Activated T-cell treated with anti-CD3 and anti-CD28 coated beads, Interleukin-2, amount 50 U/mL, for 24 hours (primary cell): ENCODE measurements at regions not wholly inside any gene's neighbourhood (a gene's known extent, or its start where the extent isn't known, plus 50 kb on each side); places are given as distances from the start of the nearest gene placed in this dataset.
"Not testable (repeated sequence)": the region's sequence is repeated elsewhere in the genome, so short reads cannot be mapped to it uniquely, and the experiment has no call there.

Experiments used
- DNase-seq: peaks from one replicate; pipeline ENCODE4 v3.0.0-alpha.2; 2020
- H3K27ac Mint-ChIP-seq: 2 replicates; pipeline ENCODE4 v1.8.0; 2020; ENCODE audit warnings: mild to moderate bottlenecking, mixed read lengths
- H3K27me3 Mint-ChIP-seq: 2 replicates; pipeline ENCODE4 v1.8.0; 2020; ENCODE audit warnings: mixed read lengths
- H3K36me3 Mint-ChIP-seq: 2 replicates; pipeline ENCODE4 v1.8.0; 2020; ENCODE audit warnings: low read depth, mixed read lengths
- H3K4me1 Mint-ChIP-seq: 2 replicates; pipeline ENCODE4 v1.8.0; 2020; ENCODE audit warnings: low read depth, mixed read lengths
- H3K4me3 Mint-ChIP-seq: 2 replicates; pipeline ENCODE4 v1.8.0; 2020; ENCODE audit warnings: mild to moderate bottlenecking, moderate library complexity, mixed read lengths
- H3K9me3 Mint-ChIP-seq: 2 replicates; pipeline ENCODE4 v1.8.0; 2020; ENCODE audit warnings: mixed read lengths

DNA sequence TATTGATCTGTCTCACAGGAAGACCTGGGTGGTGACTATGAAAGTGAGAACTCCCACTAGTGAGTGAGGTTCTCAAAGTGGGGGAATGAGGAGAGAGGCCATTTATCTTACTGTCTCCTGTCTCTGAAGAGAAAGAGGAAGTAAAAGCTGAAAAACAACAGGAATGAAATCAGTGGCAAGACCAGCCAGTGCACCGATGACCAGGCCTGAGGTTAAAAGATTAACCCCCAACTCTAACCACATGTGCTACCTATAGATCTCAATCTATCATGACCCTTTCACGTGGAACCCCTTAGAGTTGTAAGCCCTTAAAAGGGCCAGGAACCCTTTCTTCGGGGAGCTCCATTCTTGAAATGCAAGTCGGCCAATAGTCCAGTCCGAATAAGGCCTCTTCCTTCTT is 239.3 kb upstream of the CNTN6 start:
- DNase-seq: no peak
- Mint-ChIP-seq H3K9me3 (peaks cover 4% of the 10 kb centered on the region), H3K27me3 (no peaks in the 10 kb centered on the region), H3K27ac (no peak overlapping the region), H3K36me3 (no peaks in the 10 kb centered on the region), H3K4me1 (no peaks in the 10 kb centered on the region), H3K4me3 (no peak overlapping the region)

DNA sequence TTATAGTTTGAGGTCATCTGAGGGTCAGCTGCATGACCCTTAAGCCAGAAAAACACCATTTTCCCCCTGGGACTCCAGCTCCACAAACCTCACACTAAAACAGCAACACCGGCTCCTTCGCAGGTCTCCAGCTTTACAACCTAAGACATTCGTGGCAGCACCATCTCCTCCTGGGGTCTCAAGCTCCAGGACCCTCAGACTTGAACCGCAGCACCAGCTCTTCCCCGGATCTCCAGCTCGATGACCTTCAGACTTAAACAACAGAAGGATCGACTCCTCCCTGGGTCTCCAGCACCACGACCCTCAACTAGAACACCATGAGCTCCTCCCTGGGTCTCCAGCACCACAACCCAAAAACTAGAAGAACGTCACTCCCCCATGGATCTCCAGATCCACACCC is 233.7 kb upstream of the CNTN6 start:
- Mint-ChIP-seq H3K36me3 (no peaks in the 10 kb centered on the region), H3K27me3 (no peaks in the 10 kb centered on the region), H3K9me3 (no peaks in the 10 kb centered on the region), H3K4me1 (no peaks in the 10 kb centered on the region), H3K4me3 (no peak overlapping the region), H3K27ac (no peak overlapping the region)
- no peak for DNase-seq

DNA sequence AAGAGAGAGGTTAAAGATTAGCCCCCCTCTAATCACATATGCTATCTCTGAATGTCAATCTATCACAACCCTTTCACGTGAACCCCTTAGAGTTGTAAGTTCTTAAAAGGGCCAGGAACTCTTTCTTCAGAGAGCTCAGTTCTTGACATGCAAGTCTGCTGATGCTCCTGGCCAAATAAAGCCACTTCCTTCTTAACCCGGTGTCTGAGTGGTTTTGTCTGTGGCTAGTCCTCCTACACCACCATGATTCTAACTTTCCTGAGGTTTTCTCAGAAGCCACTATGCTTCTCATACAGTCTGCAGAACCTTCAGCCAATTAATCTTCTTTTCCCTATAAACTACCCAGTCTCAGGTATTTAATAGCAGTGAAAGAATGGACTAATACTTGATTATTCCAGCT is 231.1 kb upstream of the CNTN6 start:
- H3K27me3 Mint-ChIP-seq: no peaks in the 10 kb centered on the region
- DNase-seq: no peak
- no peak overlapping the region for H3K27ac Mint-ChIP-seq
- no peaks in the 10 kb centered on the region for H3K4me1 Mint-ChIP-seq
- no peaks in the 10 kb centered on the region for H3K9me3 Mint-ChIP-seq
- H3K36me3 Mint-ChIP-seq: no peaks in the 10 kb centered on the region
- no peak overlapping the region for H3K4me3 Mint-ChIP-seq

DNA sequence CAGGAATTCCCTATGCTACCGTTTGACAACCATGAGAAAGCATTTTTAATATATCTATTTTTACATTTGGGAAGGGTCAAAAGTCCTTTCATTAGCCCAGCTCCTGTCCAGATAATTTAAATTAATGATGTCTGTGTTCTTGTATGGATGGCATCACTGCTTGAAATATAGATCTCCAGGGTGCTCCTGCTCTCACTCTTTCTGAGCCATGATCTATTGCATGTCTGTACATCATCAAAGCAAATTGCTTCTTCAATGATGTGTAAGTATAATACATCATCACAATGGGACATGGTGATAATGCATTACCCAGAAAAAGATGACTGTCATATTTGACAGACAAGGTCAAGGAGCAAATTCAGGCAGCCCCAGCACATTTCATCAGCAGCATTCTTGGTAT is 223.6 kb upstream of the CNTN6 start:
- Mint-ChIP-seq H3K4me3 (no peak overlapping the region), H3K4me1 (no peaks in the 10 kb centered on the region), H3K27me3 (no peaks in the 10 kb centered on the region), H3K9me3 (no peaks in the 10 kb centered on the region), H3K27ac (no peak overlapping the region), H3K36me3 (no peaks in the 10 kb centered on the region)
- no peak for DNase-seq

DNA sequence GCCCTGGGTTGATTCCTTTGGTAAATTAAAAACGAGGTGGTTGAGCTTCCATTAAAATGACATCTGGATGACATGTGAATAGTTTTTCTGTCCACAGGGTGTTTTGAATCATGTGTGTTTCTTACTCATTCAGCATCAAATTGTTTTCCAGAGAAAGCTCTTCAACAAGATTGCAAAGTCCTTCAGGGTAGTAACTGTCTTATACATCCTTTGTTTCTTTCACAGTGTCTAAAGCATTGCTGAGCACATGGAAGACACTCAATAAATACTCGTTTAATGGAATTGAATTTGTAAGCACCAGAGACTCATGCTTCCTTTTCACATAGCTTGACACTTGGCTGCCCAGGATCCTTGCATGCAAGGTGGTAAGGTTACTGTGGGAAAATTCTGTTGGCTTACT is 223.1 kb upstream of the CNTN6 start:
- Mint-ChIP-seq H3K4me1 (no peaks in the 10 kb centered on the region), H3K36me3 (no peaks in the 10 kb centered on the region), H3K9me3 (no peaks in the 10 kb centered on the region), H3K27ac (no peak overlapping the region), H3K4me3 (no peak overlapping the region), H3K27me3 (no peaks in the 10 kb centered on the region)
- no peak for DNase-seq

DNA sequence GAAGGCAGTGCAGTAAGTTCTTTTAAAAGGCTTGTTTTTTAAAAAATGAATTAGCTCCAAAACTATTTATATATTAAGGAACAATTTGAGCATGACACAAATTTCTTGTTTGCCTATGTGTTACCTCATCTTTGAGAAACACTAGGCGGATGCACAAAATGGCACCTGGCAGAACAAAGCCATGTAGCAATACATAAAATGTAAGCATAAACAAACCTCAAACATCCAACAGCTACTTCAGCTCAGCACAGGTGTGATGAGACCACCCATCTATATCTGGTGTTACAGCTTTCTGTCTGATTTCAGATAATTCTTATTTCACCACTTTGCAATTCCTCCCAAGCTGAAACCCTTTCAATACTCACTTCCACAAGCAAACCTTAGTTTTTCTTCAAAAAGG is 221.2 kb upstream of the CNTN6 start:
- Mint-ChIP-seq H3K4me3 (no peak overlapping the region), H3K36me3 (no peaks in the 10 kb centered on the region), H3K27me3 (no peaks in the 10 kb centered on the region), H3K4me1 (no peaks in the 10 kb centered on the region), H3K9me3 (peaks cover 4% of the 10 kb centered on the region), H3K27ac (no peak overlapping the region)
- DNase-seq: no peak

DNA sequence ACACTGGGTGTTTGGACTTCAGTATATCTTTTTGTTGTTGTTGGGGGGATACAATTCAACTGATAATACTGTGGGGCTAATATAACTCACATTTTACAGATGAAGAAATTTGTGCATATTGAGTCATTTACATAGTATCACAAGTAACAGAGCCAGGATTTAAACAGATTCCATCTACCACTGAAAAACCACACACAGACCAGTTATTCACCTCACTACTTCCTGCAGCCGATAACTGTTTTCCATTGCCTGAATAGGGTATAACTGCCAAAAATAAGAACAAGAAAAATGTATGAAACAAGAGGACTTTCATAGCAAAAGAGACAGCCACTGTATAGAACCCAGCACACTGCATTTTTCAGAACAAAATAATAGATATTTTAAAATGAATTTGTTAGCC is 215.8 kb upstream of the CNTN6 start:
- DNase-seq: no peak
- no peak overlapping the region for H3K27ac Mint-ChIP-seq
- H3K27me3 Mint-ChIP-seq: no peaks in the 10 kb centered on the region
- H3K9me3 Mint-ChIP-seq: peaks cover 8% of the 10 kb centered on the region
- H3K4me3 Mint-ChIP-seq: no peak overlapping the region
- no peaks in the 10 kb centered on the region for H3K4me1 Mint-ChIP-seq
- no peaks in the 10 kb centered on the region for H3K36me3 Mint-ChIP-seq

DNA sequence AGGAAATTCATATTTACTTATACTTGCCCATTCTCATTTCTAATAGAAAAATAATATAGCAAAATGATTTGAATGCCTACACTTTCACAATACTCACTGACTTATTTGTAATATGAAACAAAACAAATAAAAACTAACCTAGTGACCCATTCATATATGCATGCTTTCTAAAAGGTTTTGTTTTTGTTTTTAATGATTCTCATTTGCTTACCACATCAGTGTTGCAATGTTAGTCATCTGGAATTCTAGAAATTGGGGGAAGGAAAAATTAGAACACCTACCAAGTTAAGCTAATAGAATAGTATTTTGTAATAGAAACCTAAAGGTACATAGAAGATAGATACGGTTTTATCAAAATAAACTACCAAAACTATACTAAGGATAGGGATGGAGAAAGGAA is 214.1 kb upstream of the CNTN6 start:
- Mint-ChIP-seq H3K4me1 (no peaks in the 10 kb centered on the region), H3K4me3 (no peak overlapping the region)

DNA sequence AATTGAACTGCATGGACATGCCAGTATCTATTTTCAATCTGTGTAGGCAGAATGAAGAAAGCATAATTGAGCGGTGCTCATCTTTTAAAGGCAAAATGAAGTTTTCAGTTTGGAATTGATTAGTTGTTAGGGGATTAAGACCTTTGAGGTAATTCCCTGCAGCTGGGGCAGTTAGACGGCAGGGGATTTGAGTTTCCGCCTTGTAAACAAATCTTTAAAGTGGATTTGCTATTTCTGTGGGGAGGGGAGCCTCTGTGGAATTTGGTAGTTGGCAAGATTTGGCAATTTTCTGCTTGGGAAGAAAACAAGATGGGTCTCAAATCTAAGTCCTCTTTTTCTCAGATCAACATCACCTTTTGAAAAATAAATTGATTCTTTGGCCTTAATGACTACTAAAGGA is 212.5 kb upstream of the CNTN6 start:
- H3K27me3 Mint-ChIP-seq: no peaks in the 10 kb centered on the region
- DNase-seq: no peak
- no peaks in the 10 kb centered on the region for H3K4me1 Mint-ChIP-seq

More for the DNA sequence above, 214.1 kb upstream of the CNTN6 start:
- Mint-ChIP-seq H3K27me3 (no peaks in the 10 kb centered on the region), H3K27ac (no peak overlapping the region), H3K36me3 (no peaks in the 10 kb centered on the region), H3K9me3 (peaks cover 8% of the 10 kb centered on the region)
- no peak for DNase-seq

DNA sequence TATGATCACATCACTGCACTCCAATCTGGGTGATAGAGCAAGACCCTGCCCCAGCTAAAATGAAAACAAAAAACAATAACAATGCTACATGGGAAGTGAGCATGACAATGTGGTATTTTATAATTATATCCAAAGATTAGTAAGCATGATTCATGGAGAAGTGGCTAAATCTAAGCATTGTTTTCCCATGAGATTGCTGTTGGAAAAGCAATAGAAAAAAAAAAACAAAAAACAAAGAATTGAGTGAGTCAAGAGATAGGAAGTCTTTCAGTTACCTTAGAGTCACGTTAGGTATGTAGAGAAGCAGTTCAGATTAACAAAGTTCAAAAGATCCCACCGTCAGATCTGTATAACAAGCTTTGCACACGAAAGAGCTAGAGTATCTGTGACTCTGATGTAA is 210.3 kb upstream of the CNTN6 start:
- H3K4me1 Mint-ChIP-seq: no peaks in the 10 kb centered on the region
- no peak overlapping the region for H3K4me3 Mint-ChIP-seq
- no peaks in the 10 kb centered on the region for H3K27me3 Mint-ChIP-seq
- H3K9me3 Mint-ChIP-seq: peaks cover 9% of the 10 kb centered on the region
- no peaks in the 10 kb centered on the region for H3K36me3 Mint-ChIP-seq
- no peak for DNase-seq
- H3K27ac Mint-ChIP-seq: no peak overlapping the region

More for the DNA sequence above, 212.5 kb upstream of the CNTN6 start:
- no peaks in the 10 kb centered on the region for H3K36me3 Mint-ChIP-seq
- no peak overlapping the region for H3K4me3 Mint-ChIP-seq
- H3K27ac Mint-ChIP-seq: no peak overlapping the region
- H3K9me3 Mint-ChIP-seq: peaks cover 9% of the 10 kb centered on the region

DNA sequence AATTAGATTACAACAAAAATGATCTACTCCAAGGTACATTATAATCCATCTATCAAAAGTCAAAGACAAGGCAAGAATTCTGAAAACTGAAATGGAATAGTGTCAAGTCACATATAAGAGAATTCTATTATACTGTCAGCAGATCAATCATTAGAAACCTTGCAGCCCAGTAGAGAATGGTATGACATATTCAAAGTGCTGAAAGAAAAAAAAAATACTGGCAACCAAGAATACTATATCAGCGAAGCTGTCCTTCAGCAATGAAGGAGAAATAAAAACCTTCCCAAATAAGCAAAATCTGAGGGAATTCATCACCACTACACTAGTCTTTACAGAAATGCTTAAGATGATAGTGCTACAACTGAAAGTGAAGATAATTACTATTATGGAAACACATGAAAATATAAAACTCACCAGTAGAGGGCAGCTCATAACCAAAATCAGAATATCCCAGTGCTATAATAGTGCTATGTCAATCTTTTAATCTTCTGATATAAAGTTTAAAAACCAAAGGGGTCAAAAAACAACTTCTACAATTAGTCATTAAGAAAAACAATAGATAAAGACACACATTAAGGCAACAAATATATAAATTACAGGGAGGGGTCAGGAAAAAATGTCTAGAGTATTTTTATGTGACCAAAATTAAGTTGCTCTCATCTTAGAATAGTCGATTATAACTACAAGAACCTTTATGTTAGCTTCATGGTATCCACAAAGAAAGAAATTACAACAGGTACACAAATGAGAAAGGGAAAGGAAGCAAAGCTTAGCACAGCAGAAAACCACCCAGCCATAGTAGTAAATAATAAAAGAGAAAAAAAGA is 190.7 kb upstream of the CNTN6 start:
- peaks cover 24% of the 10 kb centered on the region for H3K9me3 Mint-ChIP-seq

DNA sequence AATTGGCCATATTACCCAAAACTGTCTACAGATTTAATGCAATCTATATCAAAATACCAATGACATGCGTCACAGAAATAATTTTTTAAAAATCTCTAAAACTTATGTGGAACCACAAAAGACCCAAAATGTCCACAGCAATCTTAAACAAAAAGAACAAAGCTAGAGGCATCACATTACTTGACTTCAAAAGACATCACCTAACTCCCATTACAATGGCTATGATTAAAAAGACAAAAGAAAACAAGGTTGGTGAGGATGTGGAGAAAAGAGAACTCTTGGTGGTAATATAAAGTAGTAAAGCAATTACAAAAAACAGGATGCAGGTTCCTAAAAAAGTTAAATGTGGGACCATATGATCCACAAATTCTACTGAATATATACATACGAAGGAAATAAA is 187.6 kb upstream of the CNTN6 start:
- H3K36me3 Mint-ChIP-seq: no peaks in the 10 kb centered on the region
- DNase-seq: no peak
- H3K27ac Mint-ChIP-seq: no peak overlapping the region
- H3K9me3 Mint-ChIP-seq: peaks cover 27% of the 10 kb centered on the region
- no peak overlapping the region for H3K4me3 Mint-ChIP-seq
- no peaks in the 10 kb centered on the region for H3K4me1 Mint-ChIP-seq
- H3K27me3 Mint-ChIP-seq: no peaks in the 10 kb centered on the region

More for the DNA sequence above, 190.7 kb upstream of the CNTN6 start:
- Mint-ChIP-seq H3K4me1 (no peaks in the 10 kb centered on the region), H3K27me3 (no peaks in the 10 kb centered on the region), H3K36me3 (no peaks in the 10 kb centered on the region), H3K27ac (no peak overlapping the region), H3K4me3 (no peak overlapping the region)
- DNase-seq: no peak

DNA sequence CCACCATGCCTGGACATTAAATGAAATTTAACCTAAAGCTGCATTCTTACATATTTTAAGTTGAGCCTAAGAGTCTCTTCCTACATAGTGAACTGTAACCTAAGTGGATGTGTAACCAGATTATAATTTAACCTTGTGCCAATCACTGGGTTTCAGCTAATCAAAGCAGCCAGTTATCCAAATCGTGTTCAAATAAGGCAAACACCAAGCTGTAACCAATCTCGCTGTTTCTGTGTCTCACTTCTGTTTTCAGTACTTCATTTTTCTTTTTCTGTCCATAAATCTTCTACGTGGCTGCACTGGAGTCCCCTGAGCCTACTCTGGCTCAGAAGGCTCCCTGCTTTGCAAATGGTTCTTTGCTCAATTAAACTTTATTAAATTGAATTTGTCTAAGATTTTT is 186.1 kb upstream of the CNTN6 start:
- Mint-ChIP-seq H3K27me3 (no peaks in the 10 kb centered on the region), H3K4me3 (no peak overlapping the region), H3K9me3 (peaks cover 20% of the 10 kb centered on the region), H3K36me3 (no peaks in the 10 kb centered on the region), H3K4me1 (no peaks in the 10 kb centered on the region), H3K27ac (no peak overlapping the region)
- DNase-seq: no peak

DNA sequence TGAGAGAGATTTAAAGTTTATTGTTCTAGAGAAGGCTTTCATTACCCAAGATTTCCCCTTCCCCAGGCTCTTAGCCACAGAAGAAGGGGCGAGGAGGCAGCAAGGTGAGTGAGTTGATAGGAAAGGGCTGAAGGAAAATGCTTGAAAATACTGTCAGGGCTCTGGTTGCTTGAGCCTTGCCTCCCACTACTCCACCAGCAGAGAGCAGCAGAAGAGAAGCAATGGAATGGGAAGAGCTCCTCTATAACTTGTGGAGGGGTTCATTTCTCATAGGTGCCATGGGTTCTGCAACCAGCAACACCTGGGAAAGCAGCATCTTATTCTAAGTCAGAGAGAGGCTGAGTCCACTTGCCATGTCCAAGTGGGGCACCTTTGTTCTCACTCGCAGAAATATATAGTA is 184.0 kb upstream of the CNTN6 start:
- H3K9me3 Mint-ChIP-seq: peaks cover 6% of the 10 kb centered on the region
- DNase-seq: no peak
- H3K27ac Mint-ChIP-seq: no peak overlapping the region
- no peaks in the 10 kb centered on the region for H3K27me3 Mint-ChIP-seq
- no peaks in the 10 kb centered on the region for H3K4me1 Mint-ChIP-seq
- no peak overlapping the region for H3K4me3 Mint-ChIP-seq
- no peaks in the 10 kb centered on the region for H3K36me3 Mint-ChIP-seq

DNA sequence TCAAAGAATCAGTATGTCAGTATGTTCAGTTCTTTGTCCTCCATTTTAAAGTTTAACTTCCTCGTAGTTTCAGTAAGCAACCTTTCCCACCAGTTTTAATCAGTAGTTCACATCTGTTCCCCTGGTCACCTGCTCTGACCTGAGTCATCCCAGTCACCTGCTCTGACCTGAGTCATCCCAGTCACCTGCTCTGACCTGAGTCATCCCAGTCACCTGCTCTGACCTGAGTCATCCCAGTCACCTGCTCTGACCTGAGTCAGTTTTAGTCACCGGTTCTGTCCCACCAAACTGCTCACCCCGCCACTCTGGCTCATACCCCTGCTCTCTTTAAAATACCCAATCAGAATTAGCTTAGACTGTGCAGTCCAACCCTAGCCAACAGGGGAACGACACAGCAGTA is 180.1 kb upstream of the CNTN6 start:
- not testable (repeated sequence) for H3K27me3 Mint-ChIP-seq, DNase-seq, H3K36me3 Mint-ChIP-seq, H3K4me3 Mint-ChIP-seq, H3K9me3 Mint-ChIP-seq, H3K4me1 Mint-ChIP-seq, H3K27ac Mint-ChIP-seq
